ENCODE measurements at regions not wholly inside any gene's neighbourhood (a gene's known extent, or its start where the extent isn't known, plus 50 kb on each side); places are given as distances from the start of the nearest gene placed in this dataset.

GRCh38 chr15:23823508-23823907, 136.4 kb upstream of the NDN start:
- Histone ChIP-seq H3K27me3 (no peaks in the 10 kb centered on the region), H3K4me3 (no peak overlapping the region), H3K4me1 (no peaks in the 10 kb centered on the region), H3K36me3 (no peaks in the 10 kb centered on the region), H3K9ac (ENCODE audit: low read depth in 2 of 2, low read length in 2 of 2) (no peak overlapping the region), H3K9me3 (no peaks in the 10 kb centered on the region), H3K27ac (no peak overlapping the region)
- DNase-seq, result no peak
- no peak for TF ChIP-seq CTCF (IDR thresholded peaks at IDR 0.05)
- intact Hi-C loops (cut with DNase I), result no loop called here

- Histone ChIP-seq H3K27me3 (no peaks in the 10 kb centered on the region), H3K4me3 (no peak overlapping the region), H3K36me3 (no peaks in the 10 kb centered on the region), H3K27ac (no peak overlapping the region), H3K4me1 (no peaks in the 10 kb centered on the region), H3K9me3 (no peaks in the 10 kb centered on the region), H3K9ac (ENCODE audit: low read depth in 2 of 2, low read length in 2 of 2) (no peak overlapping the region)
- TF ChIP-seq CTCF (IDR thresholded peaks at IDR 0.05), result no peak
- no peak for DNase-seq
- intact Hi-C loops (cut with DNase I), result no loop called here
Measured at GRCh38 chr15:23828786-23829185, 141.7 kb upstream of the NDN start.

GRCh38 chr15:23835953-23836352, 148.8 kb upstream of the NDN start:
- Histone ChIP-seq H3K4me3 (no peak overlapping the region), H3K9me3 (no peaks in the 10 kb centered on the region), H3K27me3 (no peaks in the 10 kb centered on the region), H3K27ac (no peak overlapping the region), H3K9ac (ENCODE audit: low read depth in 2 of 2, low read length in 2 of 2) (no peak overlapping the region), H3K36me3 (no peaks in the 10 kb centered on the region), H3K4me1 (no peaks in the 10 kb centered on the region)
- no peak for DNase-seq
- intact Hi-C loops (cut with DNase I), result no loop called here
- TF ChIP-seq CTCF (IDR thresholded peaks at IDR 0.05), result no peak

GRCh38 chr15:23839893-23840474, 152.9 kb upstream of the NDN start:
- no peak overlapping the region for H3K9ac ChIP-seq (ENCODE audit: low read depth in 2 of 2, low read length in 2 of 2)
- DNase-seq, result no peak
- TF ChIP-seq CTCF (IDR thresholded peaks at IDR 0.05), result no peak
- H3K4me3 ChIP-seq, result no peak overlapping the region
- H3K4me1 ChIP-seq, result no peaks in the 10 kb centered on the region
- no peaks in the 10 kb centered on the region for H3K27me3 ChIP-seq
- intact Hi-C loops (cut with DNase I), result no loop called here
- H3K27ac ChIP-seq, result no peak overlapping the region
- H3K9me3 ChIP-seq, result no peaks in the 10 kb centered on the region
- H3K36me3 ChIP-seq, result no peaks in the 10 kb centered on the region

GRCh38 chr15:23846218-23846617, 159.1 kb upstream of the NDN start:
- no peak for TF ChIP-seq CTCF (IDR thresholded peaks at IDR 0.05)
- no peak overlapping the region for H3K27ac ChIP-seq
- H3K4me1 ChIP-seq, result no peaks in the 10 kb centered on the region
- intact Hi-C loops (cut with DNase I), result no loop called here
- no peak for DNase-seq
- no peaks in the 10 kb centered on the region for H3K27me3 ChIP-seq
- H3K9me3 ChIP-seq, result no peaks in the 10 kb centered on the region
- no peaks in the 10 kb centered on the region for H3K36me3 ChIP-seq
- H3K9ac ChIP-seq (ENCODE audit: low read depth in 2 of 2, low read length in 2 of 2), result no peak overlapping the region
- H3K4me3 ChIP-seq, result no peak overlapping the region

Data from colonic mucosa (tissue), 4 donors.